Omental fat pad (tissue), 3 donors: ENCODE measurements at regions not wholly inside any gene's neighbourhood (a gene's known extent, or its start where the extent isn't known, plus 50 kb on each side); places are given as distances from the start of the nearest gene placed in this dataset.
A peak's percentile ranks its signal among the peaks of the same experiment; 100 is the strongest.

Experiments used
- ATAC-seq: fragments of 150-250 bp; one replicate; pipeline ENCODE4 v1.9.1; 2016; ENCODE audit warnings: mild to moderate bottlenecking, moderate library complexity; ENCODE audit not compliant: low FRiP score
- DNase-seq: peaks from one replicate; pipeline ENCODE4 v3.0.0-alpha.2; 2019; ENCODE audit warnings: low spot score
- CTCF ChIP-seq, 3 donors: fragments of 450-650 bp; IDR thresholded peaks; one replicate each; pipeline ENCODE4 v1.5.1; 2016 to 2017; ENCODE audit warnings: antibody characterized with exemption in 3 of 3, mild to moderate bottlenecking in 3 of 3, moderate library complexity in 2 of 3

GRCh38 chrX:45778616-45779015, 577.9 kb upstream of the DIPK2B start:
- ATAC-seq, result no peak
- no peak for DNase-seq
- TF ChIP-seq CTCF (IDR thresholded peaks at IDR 0.05), result no peak

- TF ChIP-seq CTCF (IDR thresholded peaks at IDR 0.05), result no peak
- no peak for ATAC-seq
- DNase-seq, result no peak
These were observed 576.7 kb upstream of the DIPK2B start for GRCh38 chrX:45777366-45777765.

- DNase-seq, result no peak
- ATAC-seq, result peak; percentile 29
- TF ChIP-seq CTCF (IDR thresholded peaks at IDR 0.05), result no peak
These were observed 574.8 kb upstream of the DIPK2B start for GRCh38 chrX:45775468-45775867.

DNA sequence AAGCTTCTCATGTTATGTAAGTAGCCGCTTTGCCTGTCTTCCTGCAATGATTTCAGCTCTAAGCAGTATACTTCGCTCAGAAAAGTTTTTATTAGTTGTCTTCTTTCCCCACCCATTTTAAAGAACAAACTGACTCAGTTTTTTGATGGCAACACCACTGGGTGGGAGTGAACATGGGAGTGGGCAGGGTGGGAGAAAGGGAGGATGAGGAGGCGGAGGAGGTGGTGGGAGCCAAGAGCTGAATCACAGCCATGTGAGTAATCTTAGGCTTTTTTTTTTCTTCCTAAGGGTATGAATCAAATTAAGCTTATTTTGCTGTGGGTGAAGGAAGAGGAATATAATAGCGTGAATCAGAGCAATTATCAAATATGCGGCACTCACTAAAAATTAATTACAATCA, 574.3 kb upstream of the DIPK2B start:
- no peak for TF ChIP-seq CTCF (IDR thresholded peaks at IDR 0.05)
- ATAC-seq (peak; percentile 57), DNase-seq (peak; percentile 35)

DNA sequence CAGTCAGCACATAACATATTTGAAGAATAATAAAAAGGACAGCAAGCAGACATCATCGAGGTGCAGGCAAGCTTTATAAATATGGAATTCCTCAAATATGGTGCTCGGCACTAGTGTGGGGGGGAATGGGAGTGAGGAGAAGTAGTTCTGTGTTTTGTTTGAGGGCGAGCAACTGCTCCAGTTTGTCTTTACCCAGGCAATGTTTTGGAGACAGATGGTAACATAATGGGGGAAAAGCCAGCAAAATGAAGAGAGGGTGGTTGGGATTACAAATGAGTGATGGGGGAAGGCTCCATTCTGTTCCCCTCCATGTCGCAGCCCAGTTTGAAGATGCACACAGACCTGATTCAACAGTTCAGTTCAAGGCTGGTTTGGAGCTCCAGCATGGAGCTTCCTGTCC, 572.9 kb upstream of the DIPK2B start:
- no peak for TF ChIP-seq CTCF (IDR thresholded peaks at IDR 0.05)

GRCh38 chrX:45771560-45772340, 571.1 kb upstream of the DIPK2B start:
- DNase-seq (no peak), ATAC-seq (peak; percentile 43)
- TF ChIP-seq CTCF (IDR thresholded peaks at IDR 0.05), result no peak

More for the DNA sequence above, 572.9 kb upstream of the DIPK2B start:
- DNase-seq, result no peak
- ATAC-seq, result no peak

- ATAC-seq (peak; percentile 25), DNase-seq (no peak)
- TF ChIP-seq CTCF (IDR thresholded peaks at IDR 0.05), result no peak
These were observed 570.4 kb upstream of the DIPK2B start for GRCh38 chrX:45771114-45771513.
